ENCODE measurements at regions not wholly inside any gene's neighbourhood (a gene's known extent, or its start where the extent isn't known, plus 50 kb on each side); places are given as distances from the start of the nearest gene placed in this dataset.

DNA sequence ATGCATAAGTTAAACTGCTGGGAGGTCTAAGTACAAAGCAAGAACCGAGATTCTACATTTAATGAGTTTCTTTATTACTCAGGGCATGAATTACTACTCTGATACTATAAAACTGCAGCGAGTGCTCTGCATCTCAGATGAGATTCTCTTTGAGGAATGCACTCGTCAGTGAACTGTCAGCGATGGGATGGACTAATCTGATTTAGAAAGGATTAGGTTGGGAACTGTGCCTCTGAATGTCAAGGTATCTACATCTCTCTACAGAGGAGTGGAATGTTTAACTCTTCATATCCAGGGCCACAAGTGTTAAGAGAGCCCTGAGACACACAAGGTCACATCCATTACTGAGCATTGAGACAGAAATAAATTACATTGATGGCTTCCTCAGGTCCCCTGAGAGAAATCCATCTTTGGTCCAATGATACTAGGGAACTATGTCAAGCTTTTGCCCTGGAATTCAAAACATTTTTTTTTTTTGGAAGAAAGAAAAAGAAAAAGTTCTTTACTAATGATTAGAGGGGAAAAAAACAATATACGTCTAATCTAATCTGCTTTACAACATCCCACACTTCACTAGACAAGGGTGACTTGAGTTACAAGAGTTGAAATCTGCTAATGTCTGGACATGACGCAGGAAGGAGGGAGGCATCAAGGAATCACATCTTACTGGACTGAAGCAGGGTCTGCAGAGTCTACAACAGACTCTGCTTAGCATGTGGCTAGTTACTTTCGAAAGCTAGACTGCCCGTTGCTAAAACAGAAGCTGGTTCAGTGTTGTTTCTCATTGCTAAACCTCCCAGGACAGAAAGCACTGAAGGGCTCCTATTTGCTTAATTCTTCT lies 270.0 kb upstream of the TLE4 start:
- DNase-seq, result no peak

DNA sequence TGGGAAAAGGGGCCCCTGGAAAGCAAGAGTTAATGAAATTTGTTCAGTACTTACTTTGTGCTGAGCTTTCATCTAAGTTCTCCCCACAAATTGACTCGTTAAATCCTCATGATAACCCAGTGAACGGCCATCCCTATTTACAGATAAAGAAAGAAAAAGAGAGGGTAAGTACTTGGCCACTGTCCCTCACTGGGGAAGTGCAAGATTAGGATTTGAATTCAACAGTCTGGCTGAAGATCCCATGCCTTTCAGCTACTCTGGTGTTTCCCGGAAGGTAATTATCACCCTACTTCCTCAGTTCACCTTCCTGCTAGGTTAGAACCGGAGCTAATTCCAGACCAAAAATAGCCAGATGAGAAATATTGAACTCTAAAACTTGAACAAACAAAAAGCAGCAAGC lies 269.2 kb upstream of the TLE4 start:
- DNase-seq, result no peak

DNA sequence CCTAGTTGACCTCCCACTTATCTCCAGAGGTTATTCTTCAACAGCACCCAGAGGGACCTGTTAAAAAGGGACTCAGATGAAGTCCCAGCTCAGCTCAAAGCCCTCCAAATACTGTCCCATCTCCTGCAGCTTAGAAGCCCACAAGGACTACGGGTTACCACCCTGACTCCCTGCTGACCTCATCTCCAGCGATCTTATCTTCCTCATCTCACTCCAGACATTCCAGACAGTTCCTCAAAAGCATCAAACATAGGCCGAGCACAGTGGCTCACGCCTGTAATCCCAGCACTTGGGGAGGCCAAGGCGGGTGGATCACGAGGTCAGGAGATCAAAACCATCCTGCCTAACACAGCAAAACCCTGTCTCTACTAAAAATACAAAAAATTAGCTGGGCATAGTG lies 263.8 kb upstream of the TLE4 start:
- no peak for DNase-seq

DNA sequence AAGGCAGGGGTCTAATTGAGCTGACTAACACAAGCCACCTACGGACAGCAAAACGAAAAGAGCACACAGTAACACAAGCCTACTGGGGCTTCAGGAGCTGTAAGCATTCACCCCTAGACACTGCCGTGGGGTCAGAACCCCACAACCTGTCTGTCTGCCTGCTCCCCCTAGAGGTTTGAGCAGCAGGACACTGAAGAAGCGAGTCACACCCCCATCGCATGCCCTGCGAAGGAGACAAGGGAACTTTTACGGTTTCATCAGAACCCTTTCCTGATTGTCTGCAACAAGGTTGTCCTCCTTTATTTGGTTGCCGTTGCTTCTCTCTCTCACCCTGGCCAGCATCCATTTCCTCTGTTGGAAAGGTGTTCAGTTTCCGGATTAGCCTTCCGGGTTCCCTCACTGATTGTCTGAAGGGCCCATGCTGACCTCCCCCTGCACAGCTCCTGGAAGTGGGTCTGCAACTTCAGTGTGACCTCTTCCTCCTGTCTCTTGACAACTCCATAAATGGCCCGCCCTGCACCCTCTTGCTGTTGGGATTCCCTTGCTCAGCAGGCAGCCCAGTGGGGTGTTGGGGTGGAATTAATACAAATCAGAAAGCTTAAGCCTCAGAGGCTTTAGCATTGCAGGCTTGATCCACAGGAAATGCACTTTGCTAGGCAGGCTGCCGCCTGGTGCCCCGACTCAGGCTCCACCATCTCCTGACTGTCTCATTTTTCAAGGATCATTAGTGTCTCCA lies 258.9 kb upstream of the TLE4 start:
- DNase-seq, result no peak

DNA sequence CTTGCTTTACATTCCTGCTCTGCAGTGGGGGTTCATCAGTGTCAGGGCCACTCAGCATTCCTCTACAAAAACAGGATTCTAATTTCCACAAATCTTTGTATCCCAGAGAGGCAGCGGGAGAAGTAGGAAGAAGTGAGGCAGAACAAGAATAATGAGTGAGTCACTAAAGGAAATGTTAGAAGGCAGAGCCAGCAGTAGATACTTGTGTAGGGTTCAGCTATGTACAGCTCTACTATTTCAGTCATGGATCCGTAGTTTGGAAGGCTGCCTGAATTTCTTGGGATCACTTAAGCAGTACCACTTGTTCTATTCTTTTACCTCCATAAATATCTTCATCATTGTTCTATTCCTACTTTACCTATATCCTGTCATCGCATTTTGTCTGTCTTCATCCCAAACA lies 246.3 kb upstream of the TLE4 start:
- DNase-seq, result no peak

DNA sequence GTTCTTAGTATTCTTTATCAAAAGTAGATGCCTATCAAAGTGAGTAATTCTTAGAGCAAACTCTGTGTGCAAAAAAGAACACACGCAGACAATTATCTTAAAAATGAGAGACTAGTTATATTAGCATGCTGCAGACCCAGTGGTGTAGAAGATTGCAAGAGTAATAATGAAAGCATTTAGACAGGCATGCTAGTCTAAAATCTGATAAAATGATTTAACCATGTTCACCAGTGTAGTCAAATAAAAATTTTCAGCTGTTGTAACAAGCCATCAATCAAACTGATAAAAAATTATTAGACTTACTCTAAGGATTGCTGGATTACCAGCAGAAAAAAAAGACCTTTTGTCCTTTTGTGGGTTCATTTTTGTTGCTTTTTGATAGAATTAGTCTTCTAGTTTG lies 241.9 kb upstream of the TLE4 start:
- DNase-seq, result no peak

DNA sequence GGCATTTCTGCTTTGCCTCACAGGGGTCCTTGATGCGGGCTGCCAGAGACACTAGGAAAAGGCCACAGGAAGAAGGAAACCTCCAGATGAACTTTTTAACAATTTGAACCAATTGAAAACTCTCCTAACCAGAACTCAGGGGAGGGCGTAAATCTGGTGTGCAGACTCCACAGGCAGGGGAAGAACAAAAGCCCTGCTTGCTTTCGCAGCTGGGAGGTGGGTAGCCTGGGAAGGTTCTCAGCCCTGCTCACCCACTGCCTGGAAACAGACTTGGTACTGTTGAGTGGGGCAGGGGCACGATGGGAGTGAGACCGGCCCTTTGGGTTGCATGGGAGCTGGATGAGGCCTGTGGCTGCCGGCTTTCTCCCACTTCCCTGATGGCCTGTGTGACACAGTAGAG lies 237.8 kb upstream of the TLE4 start:
- DNase-seq, result no peak

DNA sequence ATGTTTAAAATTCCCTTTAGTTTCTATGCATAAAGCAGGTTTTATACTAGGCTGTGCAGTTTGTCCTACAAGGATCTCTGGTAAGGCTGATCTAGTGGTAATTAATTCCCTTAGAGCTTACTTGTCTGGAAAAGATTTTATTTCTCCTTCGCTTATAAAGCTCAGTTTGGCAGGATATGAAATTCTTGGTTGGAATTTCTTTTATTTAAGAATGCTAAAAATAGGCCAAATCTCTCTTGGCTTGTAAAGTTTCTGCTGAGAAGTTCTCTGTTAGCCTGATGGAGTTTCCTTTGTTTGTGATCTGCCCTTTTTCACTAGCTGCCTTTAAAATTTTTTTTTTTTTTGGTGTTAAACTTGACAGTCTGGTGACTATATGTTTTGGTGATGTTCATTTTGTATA lies 237.1 kb upstream of the TLE4 start:
- DNase-seq, result no peak

DNA sequence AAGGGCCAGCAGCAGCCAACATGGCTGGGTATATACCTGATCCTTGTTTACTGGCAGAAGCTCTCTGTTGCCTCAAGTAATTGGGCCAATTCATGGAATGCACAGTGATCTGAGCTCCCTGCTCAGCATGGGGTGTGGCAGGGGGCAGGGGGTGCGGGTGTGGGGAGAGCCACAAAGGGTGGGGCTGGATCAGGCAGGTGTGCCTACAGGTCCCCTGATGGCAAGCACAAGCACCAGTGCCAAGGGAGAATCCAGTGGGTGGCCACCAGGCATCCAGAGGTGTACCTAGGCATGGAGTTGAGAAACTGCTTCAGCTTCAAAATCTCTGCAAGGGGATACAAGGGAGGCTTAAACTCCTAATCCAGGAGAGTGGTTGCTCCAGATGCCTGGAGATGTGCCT lies 235.8 kb upstream of the TLE4 start:
- DNase-seq, result no peak

DNA sequence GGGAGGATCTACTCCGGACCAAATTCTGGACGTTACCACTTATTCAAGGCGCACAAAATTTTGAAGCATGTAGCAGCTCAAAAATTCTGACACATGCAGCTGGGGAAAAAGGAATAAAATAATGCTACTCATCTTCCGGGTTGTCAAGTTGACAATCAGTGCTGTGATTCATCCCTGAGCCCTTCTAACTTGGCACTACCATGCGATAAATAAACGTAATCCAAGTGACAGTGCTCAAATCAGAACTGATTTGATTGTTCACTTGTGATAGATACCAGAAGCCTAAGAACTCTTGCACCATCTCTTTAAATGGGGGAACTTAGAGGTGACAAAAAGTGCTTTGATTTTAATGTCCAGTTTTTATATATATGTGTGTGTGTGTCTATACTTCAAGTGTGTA lies 230.2 kb upstream of the TLE4 start:
- DNase-seq, result no peak

DNA sequence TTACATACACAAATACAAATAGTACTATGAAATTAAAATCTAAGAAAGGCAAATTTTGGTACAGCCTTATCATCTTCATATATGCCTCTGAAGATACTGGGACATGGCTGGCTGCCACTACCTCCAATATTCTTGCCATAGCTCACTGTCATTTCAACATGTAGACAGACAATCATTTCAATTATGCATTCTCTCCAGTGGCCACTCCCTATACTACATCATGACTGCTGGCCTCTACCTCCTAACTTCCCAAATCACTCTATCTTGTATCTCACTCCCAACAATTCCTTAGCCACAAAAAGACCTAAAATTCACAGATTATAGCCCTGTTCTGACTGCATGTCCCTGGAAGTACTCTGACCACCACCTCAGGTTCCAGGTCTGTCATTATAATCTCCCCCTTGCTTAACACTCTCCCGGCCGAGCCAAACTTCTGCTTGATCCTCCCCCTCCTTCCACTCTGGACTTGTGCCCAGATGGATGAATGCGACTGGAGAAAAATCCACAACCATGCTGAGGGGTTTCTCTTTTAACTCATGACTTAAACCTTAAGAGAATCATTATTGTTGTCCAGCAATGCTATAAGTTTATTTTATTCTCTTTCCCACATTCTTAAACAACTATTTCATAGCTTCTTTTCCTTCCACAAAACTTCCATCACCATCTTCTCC lies 225.3 kb upstream of the TLE4 start:
- no peak for DNase-seq

DNA sequence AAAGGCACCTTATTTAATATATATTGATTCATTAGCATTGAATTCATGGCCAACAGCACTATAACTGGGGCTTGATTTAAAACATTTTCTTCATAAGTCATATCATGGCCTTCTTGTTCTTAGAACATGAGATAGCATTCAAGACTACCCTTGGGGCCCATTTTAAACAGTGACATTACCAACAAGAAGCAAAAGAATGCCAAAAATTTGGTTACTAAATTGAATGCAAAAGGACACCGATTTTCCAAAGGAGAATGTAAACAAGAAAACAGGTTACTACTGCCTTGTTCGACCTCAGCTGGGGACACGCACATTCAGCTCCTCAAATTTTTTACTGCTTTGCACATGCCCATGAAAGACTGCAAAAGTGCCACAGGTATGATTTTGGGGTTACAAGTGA lies 219.4 kb upstream of the TLE4 start:
- no peak for DNase-seq

DNA sequence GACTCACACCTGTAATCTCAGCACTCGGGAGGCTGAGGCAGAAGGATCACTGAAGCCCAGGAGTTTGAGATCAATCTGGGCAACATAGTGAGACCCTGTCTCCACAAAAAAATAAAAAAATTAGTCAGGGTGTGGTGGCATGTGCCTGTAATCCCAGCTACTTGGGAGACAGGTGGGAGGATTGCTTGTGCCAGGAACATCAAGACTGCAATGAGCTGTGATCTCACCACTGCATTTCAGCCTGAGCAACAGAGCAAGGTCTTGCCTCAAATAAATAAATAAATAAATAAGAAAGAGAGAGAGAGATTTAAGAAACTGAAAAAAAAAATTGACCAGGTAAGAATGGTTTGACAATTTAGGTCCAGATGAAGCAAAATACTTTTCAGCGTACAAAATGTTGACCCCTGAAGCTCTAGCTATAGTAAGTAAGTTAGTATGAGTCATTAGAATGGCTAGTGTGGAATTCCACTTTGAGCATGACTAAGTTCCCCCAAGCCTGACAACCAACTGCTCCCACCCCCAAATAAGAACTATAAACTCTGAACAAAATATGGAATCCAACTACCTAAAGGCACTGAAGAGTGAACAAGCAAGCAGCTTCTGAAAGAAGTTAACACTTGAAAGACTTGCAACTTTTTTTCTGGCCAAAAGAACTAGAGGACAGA lies 217.8 kb upstream of the TLE4 start:
- no peak for DNase-seq

DNA sequence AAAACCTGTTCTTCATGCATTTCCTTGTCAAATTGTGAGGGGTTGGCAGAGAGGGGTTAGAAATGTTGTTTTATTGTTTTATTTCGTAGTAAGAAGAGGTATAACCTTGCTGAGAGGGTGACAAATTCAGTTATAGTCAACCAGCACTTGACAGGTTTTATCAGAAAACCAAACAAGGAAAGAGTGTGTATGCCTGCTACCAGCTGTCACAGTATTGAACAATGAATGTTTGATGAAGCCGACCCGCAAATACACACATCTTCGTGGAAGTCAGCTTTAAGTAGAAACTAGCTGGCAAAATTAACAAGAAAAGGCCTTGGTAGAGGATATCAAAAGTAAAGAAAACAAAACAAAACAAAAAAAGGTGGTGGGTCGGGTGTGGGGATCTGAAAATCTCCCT lies 214.6 kb upstream of the TLE4 start:
- no peak for DNase-seq

DNA sequence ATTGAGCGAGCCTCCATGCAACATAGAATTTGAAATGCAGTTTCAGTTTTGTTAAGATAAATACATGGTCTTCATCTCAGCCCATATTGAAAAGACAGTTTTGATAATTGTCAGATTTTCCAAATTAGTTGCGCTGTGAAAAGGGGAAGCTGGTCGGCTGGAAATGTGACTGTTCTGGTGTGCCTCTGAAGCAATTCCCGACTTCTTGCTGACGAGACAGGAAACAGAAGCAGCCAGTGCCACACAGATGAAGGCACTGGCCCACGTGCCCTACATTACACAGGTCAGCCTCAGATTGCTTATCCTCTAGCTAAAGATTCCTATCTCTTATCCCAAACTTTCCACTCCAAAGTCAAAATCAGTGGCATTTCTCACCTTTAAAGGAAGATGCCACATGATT lies 214.1 kb upstream of the TLE4 start:
- DNase-seq, result no peak

DNA sequence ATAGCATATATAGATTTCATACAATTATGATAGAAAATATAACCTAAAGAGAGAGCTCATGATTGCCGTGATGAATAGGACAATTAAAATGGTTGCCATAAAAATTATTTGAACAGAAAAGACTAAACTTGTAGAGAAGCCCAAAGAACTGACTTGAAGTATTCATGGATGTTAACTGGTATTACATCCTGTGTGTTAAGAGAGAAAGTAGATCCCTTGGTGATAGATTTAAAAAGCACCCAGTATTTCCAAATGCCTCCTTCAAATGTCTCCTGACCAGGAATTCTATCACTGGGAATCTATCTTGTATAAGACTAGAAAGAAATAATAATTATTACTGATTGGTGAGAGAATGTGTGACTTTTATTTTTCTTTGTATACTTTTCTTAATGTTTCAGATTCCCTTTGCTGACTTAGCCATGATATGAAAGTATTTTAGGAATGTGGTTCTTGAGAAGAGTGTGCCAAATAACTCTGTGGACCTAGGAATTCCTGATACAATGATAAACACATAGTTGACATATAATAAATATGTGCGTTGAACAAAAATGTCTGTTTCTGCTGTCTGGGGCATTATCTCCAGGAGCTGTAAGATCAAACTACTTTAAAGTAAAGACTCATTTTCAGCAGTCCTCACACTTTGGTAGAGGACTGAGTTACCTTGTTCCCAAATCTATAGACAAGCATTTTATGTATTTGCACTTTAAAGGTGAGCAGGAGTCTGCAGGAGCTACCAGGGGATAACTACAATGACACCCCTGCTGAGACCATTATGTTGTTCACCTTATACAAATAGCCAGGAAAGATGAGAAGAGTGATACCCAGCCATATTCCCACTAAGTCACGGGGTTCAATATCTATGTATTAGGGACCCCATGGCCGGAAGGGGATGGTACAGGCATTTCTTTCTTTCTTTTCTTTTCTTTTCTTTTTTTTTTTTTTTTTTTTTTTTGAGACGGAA lies 211.1 kb upstream of the TLE4 start:
- DNase-seq, result no peak

DNA sequence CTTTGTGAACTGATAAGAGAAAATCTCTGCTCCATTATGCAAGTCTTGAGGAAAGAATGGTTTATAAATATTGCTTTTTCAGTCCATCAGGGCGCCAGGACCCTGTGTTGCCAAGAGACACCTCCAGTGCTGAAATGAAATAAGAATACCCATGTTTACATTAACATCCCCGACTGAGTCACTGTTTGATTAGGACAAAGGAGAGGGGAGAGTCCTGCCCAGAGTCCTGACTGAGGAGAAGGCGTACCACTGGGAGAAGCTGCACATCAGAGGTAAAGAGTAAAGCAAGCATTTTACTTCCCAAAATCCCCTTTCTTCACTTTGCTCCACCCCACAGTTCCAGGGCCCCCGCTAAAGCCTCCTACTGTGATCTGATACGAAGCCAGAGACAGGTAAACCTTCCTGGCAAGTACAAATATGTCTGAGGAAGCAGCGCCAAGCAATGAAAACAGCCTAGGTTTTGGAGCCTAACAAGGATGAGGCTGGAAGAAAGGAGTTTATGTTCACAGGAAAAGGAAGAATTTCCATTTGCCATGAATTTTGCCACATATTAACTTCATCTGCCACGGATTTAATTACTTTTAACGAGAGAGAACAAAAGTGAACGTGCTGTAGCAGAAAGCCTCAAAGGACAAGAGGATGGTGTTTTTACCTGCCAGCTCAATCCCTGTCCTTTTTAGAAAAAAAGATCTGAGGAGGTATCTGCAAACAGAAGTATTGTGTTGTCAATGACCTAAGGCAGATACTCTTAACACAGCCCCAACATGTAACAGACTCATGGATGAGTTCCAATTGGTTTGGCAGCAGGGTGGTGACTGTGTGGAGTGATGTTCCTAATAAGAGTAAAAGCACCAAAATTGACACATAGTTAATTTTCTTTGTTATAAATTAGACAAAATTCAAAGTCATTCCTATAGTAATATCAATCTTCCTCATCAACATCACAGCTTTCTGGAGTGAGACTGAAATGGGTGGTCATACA lies 209.4 kb upstream of the TLE4 start:
- DNase-seq, result peak; percentile 59

DNA sequence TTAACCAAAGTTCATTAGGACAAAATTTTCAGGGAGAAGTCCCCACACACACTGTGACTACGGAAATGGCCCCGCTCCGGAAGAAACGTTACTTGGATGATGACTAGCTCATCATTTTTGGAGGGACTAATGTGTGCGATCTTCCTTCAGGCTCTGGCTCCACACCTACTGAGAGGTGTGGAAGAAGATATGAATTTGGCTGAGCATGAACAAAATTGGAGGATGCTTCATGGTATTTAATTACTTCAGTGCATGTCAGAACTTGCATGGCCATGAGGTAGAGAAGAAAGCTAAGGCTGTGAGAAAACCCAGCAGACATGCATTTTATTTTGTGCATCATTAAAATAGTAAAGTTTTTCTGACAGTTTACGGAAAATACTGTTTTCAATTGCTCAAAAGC lies 202.1 kb upstream of the TLE4 start:
- DNase-seq, result no peak

DNA sequence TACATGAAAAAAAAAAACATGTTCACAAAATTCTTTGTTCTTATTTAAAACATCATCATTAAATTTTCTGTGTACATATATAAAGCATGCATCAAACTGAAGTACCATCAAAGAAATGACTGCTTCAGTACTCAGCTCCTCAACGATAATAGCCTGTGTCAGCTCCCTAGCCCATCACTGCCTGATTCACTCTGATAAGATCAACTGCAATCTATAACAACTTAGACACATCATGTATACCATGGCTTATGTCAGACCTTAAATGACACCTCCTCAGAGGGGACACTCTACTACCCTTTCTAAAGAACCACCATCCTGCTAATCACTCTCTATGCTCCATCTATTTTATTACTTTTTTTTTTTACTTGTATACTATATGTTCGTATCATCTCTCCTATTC lies 200.5 kb upstream of the TLE4 start:
- no peak for DNase-seq

DNA sequence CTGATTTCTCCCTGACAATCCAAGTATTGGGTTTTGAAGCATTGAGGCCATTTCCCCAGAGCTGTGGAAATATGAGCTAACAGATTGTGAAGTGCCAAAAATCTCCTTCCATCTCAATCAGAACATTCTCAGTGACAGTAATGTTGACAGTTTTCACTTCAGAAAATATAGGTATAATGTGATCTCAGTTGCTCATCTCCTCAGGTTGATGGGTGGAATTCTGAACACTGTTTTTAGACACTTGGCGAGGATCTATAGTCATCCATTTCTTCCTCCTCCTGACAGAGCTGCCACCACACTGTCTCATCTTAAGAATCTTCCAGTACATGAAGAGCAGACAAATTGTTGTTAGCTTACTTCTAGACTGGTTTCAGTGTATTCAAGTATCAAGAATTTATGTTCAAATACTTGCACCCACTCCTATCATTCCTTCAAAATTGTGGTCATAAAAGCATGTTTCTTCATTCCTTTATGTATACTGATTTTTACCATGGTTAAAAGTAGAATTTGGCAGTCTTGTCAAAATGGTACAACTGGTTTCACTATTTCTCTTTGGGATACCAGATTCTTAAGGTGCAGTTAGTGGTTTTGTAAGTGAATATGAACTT lies 199.7 kb upstream of the TLE4 start:
- no peak for DNase-seq
